ENCODE measurements at regions not wholly inside any gene's neighbourhood (a gene's known extent, or its start where the extent isn't known, plus 50 kb on each side); places are given as distances from the start of the nearest gene placed in this dataset.

GRCh38 chr5:5551499-5551898, 129.0 kb downstream of the ICE1 start:
- TF ChIP-seq POLR2A (IDR thresholded peaks at IDR 0.05) (no peak), POLR2AphosphoS5 (IDR thresholded peaks at IDR 0.05) (no peak), CTCF (IDR thresholded peaks at IDR 0.05) (no peak)

Measured in gastroesophageal sphincter (tissue), 3 donors.